ENCODE measurements at regions not wholly inside any gene's neighbourhood (a gene's known extent, or its start where the extent isn't known, plus 50 kb on each side); places are given as distances from the start of the nearest gene placed in this dataset.

GRCh38 chr14:97107760-97108159, 310.6 kb downstream of the VRK1 start:
- no peak for TF ChIP-seq CTCF (IDR thresholded peaks at IDR 0.05)
- TF ChIP-seq POLR2A (IDR thresholded peaks at IDR 0.05), result no peak
- no peak for TF ChIP-seq POLR2AphosphoS5 (IDR thresholded peaks at IDR 0.05)

Data from suprapubic skin (tissue), 4 donors.